Skeletal muscle satellite cell (primary cell): ENCODE measurements at regions not wholly inside any gene's neighbourhood (a gene's known extent, or its start where the extent isn't known, plus 50 kb on each side); places are given as distances from the start of the nearest gene placed in this dataset.

ENCODE experiments used
- H3K27me3 ChIP-seq: 2 replicates; pipeline ENCODE4 v1.7.0; 2013; ENCODE audit warnings: low read length; ENCODE audit not compliant: control insufficient read depth, insufficient read depth
- H3K36me3 ChIP-seq: 2 replicates; pipeline ENCODE4 v1.7.0; 2013; ENCODE audit warnings: mild to moderate bottlenecking, control low read depth, low read length; ENCODE audit not compliant: insufficient read depth
- H3K4me1 ChIP-seq: 2 replicates; pipeline ENCODE4 v1.7.0; 2013; ENCODE audit warnings: low read length; ENCODE audit not compliant: control insufficient read depth, insufficient read depth
- H3K4me2 ChIP-seq: 2 replicates; pipeline ENCODE4 v1.7.0; 2013; ENCODE audit warnings: mild to moderate bottlenecking, low read length
- H3K4me3 ChIP-seq: 2 replicates; pipeline ENCODE4 v1.7.0; 2013; ENCODE audit warnings: low read length
- H3K9ac ChIP-seq: 2 replicates; pipeline ENCODE4 v1.7.0; 2013; ENCODE audit warnings: mild to moderate bottlenecking, low read depth, low read length, moderate library complexity
- H3K9me3 ChIP-seq: replicated peaks from 2 replicates; pipeline ENCODE4 v1.7.0; 2013; ENCODE audit warnings: mild to moderate bottlenecking, control low read depth, low read length

- H3K4me3 ChIP-seq = no peak overlapping the region
- no peaks in the 10 kb centered on the region for H3K36me3 ChIP-seq
- H3K9me3 ChIP-seq = peaks cover 4% of the 10 kb centered on the region
- H3K9ac ChIP-seq = no peak overlapping the region
- no peak overlapping the region for H3K4me2 ChIP-seq
- no peaks in the 10 kb centered on the region for H3K4me1 ChIP-seq
- no peaks in the 10 kb centered on the region for H3K27me3 ChIP-seq
Observed at GRCh38 chr11:134711588-134711987, 299.5 kb upstream of the B3GAT1 start.

GRCh38 chr11:134710861-134711407 lies 298.9 kb upstream of the B3GAT1 start:
- H3K27me3 ChIP-seq = no peaks in the 10 kb centered on the region
- H3K4me1 ChIP-seq = no peaks in the 10 kb centered on the region
- no peak overlapping the region for H3K4me2 ChIP-seq
- no peak overlapping the region for H3K4me3 ChIP-seq
- no peak overlapping the region for H3K9ac ChIP-seq
- no peaks in the 10 kb centered on the region for H3K36me3 ChIP-seq
- peaks cover 4% of the 10 kb centered on the region for H3K9me3 ChIP-seq

GRCh38 chr11:134705858-134706257 lies 293.8 kb upstream of the B3GAT1 start:
- Histone ChIP-seq H3K9ac (no peak overlapping the region), H3K4me3 (no peak overlapping the region), H3K27me3 (no peaks in the 10 kb centered on the region), H3K4me2 (no peak overlapping the region), H3K4me1 (no peaks in the 10 kb centered on the region), H3K9me3 (peaks cover 3% of the 10 kb centered on the region), H3K36me3 (no peaks in the 10 kb centered on the region)

- Histone ChIP-seq H3K9ac (no peak overlapping the region), H3K4me3 (no peak overlapping the region), H3K9me3 (peaks cover 3% of the 10 kb centered on the region), H3K36me3 (no peaks in the 10 kb centered on the region), H3K4me2 (no peak overlapping the region), H3K27me3 (no peaks in the 10 kb centered on the region), H3K4me1 (no peaks in the 10 kb centered on the region)
Observed at GRCh38 chr11:134702827-134703226, 290.8 kb upstream of the B3GAT1 start.

GRCh38 chr11:134701564-134702165 lies 289.6 kb upstream of the B3GAT1 start:
- H3K27me3 ChIP-seq = no peaks in the 10 kb centered on the region
- no peak overlapping the region for H3K4me3 ChIP-seq
- no peak overlapping the region for H3K4me2 ChIP-seq
- H3K9ac ChIP-seq = no peak overlapping the region
- H3K4me1 ChIP-seq = no peaks in the 10 kb centered on the region
- H3K36me3 ChIP-seq = no peaks in the 10 kb centered on the region
- H3K9me3 ChIP-seq = peaks cover 3% of the 10 kb centered on the region

- H3K9ac ChIP-seq = no peak overlapping the region
- H3K4me3 ChIP-seq = no peak overlapping the region
- peaks cover 3% of the 10 kb centered on the region for H3K9me3 ChIP-seq
- no peaks in the 10 kb centered on the region for H3K36me3 ChIP-seq
- H3K27me3 ChIP-seq = no peaks in the 10 kb centered on the region
- no peak overlapping the region for H3K4me2 ChIP-seq
- no peaks in the 10 kb centered on the region for H3K4me1 ChIP-seq
Observed at GRCh38 chr11:134700101-134700640, 288.1 kb upstream of the B3GAT1 start.

- H3K4me3 ChIP-seq = no peak overlapping the region
Observed at GRCh38 chr11:134696455-134696854, 284.4 kb upstream of the B3GAT1 start.

GRCh38 chr11:134691985-134692384 lies 279.9 kb upstream of the B3GAT1 start:
- Histone ChIP-seq H3K9ac (no peak overlapping the region), H3K9me3 (no peaks in the 10 kb centered on the region), H3K4me2 (no peak overlapping the region), H3K4me1 (no peaks in the 10 kb centered on the region), H3K4me3 (no peak overlapping the region), H3K27me3 (no peaks in the 10 kb centered on the region), H3K36me3 (no peaks in the 10 kb centered on the region)

More at GRCh38 chr11:134696455-134696854, 284.4 kb upstream of the B3GAT1 start:
- Histone ChIP-seq H3K27me3 (no peaks in the 10 kb centered on the region), H3K4me1 (no peaks in the 10 kb centered on the region), H3K36me3 (no peaks in the 10 kb centered on the region), H3K9me3 (no peaks in the 10 kb centered on the region), H3K4me2 (no peak overlapping the region), H3K9ac (no peak overlapping the region)

- no peaks in the 10 kb centered on the region for H3K4me1 ChIP-seq
- H3K4me2 ChIP-seq = no peak overlapping the region
- H3K4me3 ChIP-seq = no peak overlapping the region
- H3K27me3 ChIP-seq = no peaks in the 10 kb centered on the region
- H3K9me3 ChIP-seq = no peaks in the 10 kb centered on the region
- H3K36me3 ChIP-seq = no peaks in the 10 kb centered on the region
- no peak overlapping the region for H3K9ac ChIP-seq
Observed at GRCh38 chr11:134691295-134691873, 279.3 kb upstream of the B3GAT1 start.

GRCh38 chr11:134689886-134690285 lies 277.8 kb upstream of the B3GAT1 start:
- Histone ChIP-seq H3K4me3 (no peak overlapping the region), H3K4me2 (no peak overlapping the region), H3K36me3 (no peaks in the 10 kb centered on the region), H3K9ac (no peak overlapping the region), H3K27me3 (no peaks in the 10 kb centered on the region), H3K9me3 (no peaks in the 10 kb centered on the region), H3K4me1 (no peaks in the 10 kb centered on the region)

GRCh38 chr11:134687548-134687947 lies 275.5 kb upstream of the B3GAT1 start:
- Histone ChIP-seq H3K36me3 (no peaks in the 10 kb centered on the region), H3K27me3 (no peaks in the 10 kb centered on the region), H3K4me3 (no peak overlapping the region), H3K4me1 (no peaks in the 10 kb centered on the region), H3K4me2 (no peak overlapping the region), H3K9ac (no peak overlapping the region), H3K9me3 (peaks cover 7% of the 10 kb centered on the region)
